Tibial nerve (tissue), 4 donors: ENCODE measurements at regions not wholly inside any gene's neighbourhood (a gene's known extent, or its start where the extent isn't known, plus 50 kb on each side); places are given as distances from the start of the nearest gene placed in this dataset.

ENCODE experiments used
- CTCF ChIP-seq, 5 experiments: fragments of 200-600 bp in 3 of 5; fragments of 450-650 bp in 2 of 5; sonication (generic) in 3 of 5; IDR thresholded peaks; one replicate each; pipeline ENCODE4 v1.5.1; 2016 to 2019; ENCODE audit warnings: antibody characterized with exemption in 5 of 5, mild to moderate bottlenecking in 3 of 5, moderate library complexity in 2 of 5
- EP300 ChIP-seq, 2 donors: sonication (generic); formaldehyde crosslinking; IDR thresholded peaks; one replicate each; pipeline ENCODE4 v1.6.1; 2017; ENCODE audit warnings: antibody characterized with exemption in 2 of 2, mild to moderate bottlenecking in 1 of 2
- POLR2A ChIP-seq, 2 donors: fragments of 450-650 bp; IDR thresholded peaks; one replicate each; pipeline ENCODE4 v1.6.1; 2017; ENCODE audit warnings: antibody characterized with exemption in 2 of 2, mild to moderate bottlenecking in 2 of 2, moderate library complexity in 2 of 2

- TF ChIP-seq POLR2A (IDR thresholded peaks at IDR 0.05) (no peak), CTCF (IDR thresholded peaks at IDR 0.05) (no peak), EP300 (IDR thresholded peaks at IDR 0.05) (no peak)
These were observed 327.0 kb upstream of the PLET1 start for GRCh38 chr11:112587664-112588063.
